ENCODE measurements at regions not wholly inside any gene's neighbourhood (a gene's known extent, or its start where the extent isn't known, plus 50 kb on each side); places are given as distances from the start of the nearest gene placed in this dataset.

- CTCF ChIA-PET: no interaction called here
- no peak for ATAC-seq (ENCODE audit: low read depth)
- Mint-ChIP-seq H3K27ac (no peak overlapping the region), H3K9me3 (peaks cover 2% of the 10 kb centered on the region), H3K4me3 (no peak overlapping the region), H3K36me3 (ENCODE audit: low read depth) (no peaks in the 10 kb centered on the region), H3K4me1 (peaks cover 5% of the 10 kb centered on the region), H3K27me3 (peaks cover 74% of the 10 kb centered on the region)
- no peak for DNase-seq
- intact Hi-C loops (cut with micrococcal nuclease): no loop called here
- POLR2A ChIA-PET: no interaction called here
- no peak for TF ChIP-seq CTCF (IDR thresholded peaks at IDR 0.05)
These were observed 158.7 kb upstream of the ZNF184 start for GRCh38 chr6:27631609-27631916.

- Mint-ChIP-seq H3K36me3 (ENCODE audit: low read depth) (no peaks in the 10 kb centered on the region), H3K4me1 (peaks cover 5% of the 10 kb centered on the region), H3K4me3 (peak overlapping the region; percentile 41), H3K27me3 (peaks cover 70% of the 10 kb centered on the region), H3K9me3 (peaks cover 2% of the 10 kb centered on the region), H3K27ac (no peak overlapping the region)
- ATAC-seq (ENCODE audit: low read depth) (no peak), DNase-seq (no peak)
- intact Hi-C loops (cut with micrococcal nuclease): no loop called here
- TF ChIP-seq CTCF (IDR thresholded peaks at IDR 0.05): no peak
- CTCF ChIA-PET: no interaction called here
- POLR2A ChIA-PET: no interaction called here
These were observed 158.1 kb upstream of the ZNF184 start for GRCh38 chr6:27630727-27631608.

GRCh38 chr6:27624694-27625262 is 151.9 kb upstream of the ZNF184 start:
- Mint-ChIP-seq H3K27ac (no peak overlapping the region), H3K27me3 (peaks cover 50% of the 10 kb centered on the region), H3K9me3 (no peaks in the 10 kb centered on the region), H3K4me3 (no peak overlapping the region), H3K36me3 (ENCODE audit: low read depth) (no peaks in the 10 kb centered on the region), H3K4me1 (no peaks in the 10 kb centered on the region)
- ChIA-PET CTCF (no interaction called here), POLR2A (no interaction called here)
- DNase-seq: no peak
- no peak for ATAC-seq (ENCODE audit: low read depth)
- intact Hi-C loops (cut with micrococcal nuclease): no loop called here
- TF ChIP-seq CTCF (IDR thresholded peaks at IDR 0.05): no peak

- H3K27ac Mint-ChIP-seq: no peak overlapping the region
- CTCF ChIA-PET: no interaction called here
- POLR2A ChIA-PET: no interaction called here
- H3K9me3 Mint-ChIP-seq: no peaks in the 10 kb centered on the region
- ATAC-seq (ENCODE audit: low read depth) (no peak), DNase-seq (no peak)
- peaks cover 49% of the 10 kb centered on the region for H3K27me3 Mint-ChIP-seq
- no peak overlapping the region for H3K4me3 Mint-ChIP-seq
- peaks cover under 1% of the 10 kb centered on the region for H3K4me1 Mint-ChIP-seq
- TF ChIP-seq CTCF (IDR thresholded peaks at IDR 0.05): no peak
- H3K36me3 Mint-ChIP-seq (ENCODE audit: low read depth): no peaks in the 10 kb centered on the region
- intact Hi-C loops (cut with micrococcal nuclease): no loop called here
These were observed 150.2 kb upstream of the ZNF184 start for GRCh38 chr6:27623103-27623502.

- H3K4me3 Mint-ChIP-seq: no peak overlapping the region
- peaks cover 14% of the 10 kb centered on the region for H3K4me1 Mint-ChIP-seq
- H3K36me3 Mint-ChIP-seq (ENCODE audit: low read depth): no peaks in the 10 kb centered on the region
- intact Hi-C loops (cut with micrococcal nuclease): no loop called here
- H3K27me3 Mint-ChIP-seq: peaks cover 62% of the 10 kb centered on the region
- H3K27ac Mint-ChIP-seq: no peak overlapping the region
- ChIA-PET POLR2A (no interaction called here), CTCF (no interaction called here)
- DNase-seq (no peak), ATAC-seq (ENCODE audit: low read depth) (no peak)
- no peak for TF ChIP-seq CTCF (IDR thresholded peaks at IDR 0.05)
- H3K9me3 Mint-ChIP-seq: no peaks in the 10 kb centered on the region
These were observed 146.5 kb upstream of the ZNF184 start for GRCh38 chr6:27619436-27619835.
